ENCODE measurements at regions not wholly inside any gene's neighbourhood (a gene's known extent, or its start where the extent isn't known, plus 50 kb on each side); places are given as distances from the start of the nearest gene placed in this dataset.
"Not testable (repeated sequence)": the region's sequence is repeated elsewhere in the genome, so short reads cannot be mapped to it uniquely, and the experiment has no call there.

DNA sequence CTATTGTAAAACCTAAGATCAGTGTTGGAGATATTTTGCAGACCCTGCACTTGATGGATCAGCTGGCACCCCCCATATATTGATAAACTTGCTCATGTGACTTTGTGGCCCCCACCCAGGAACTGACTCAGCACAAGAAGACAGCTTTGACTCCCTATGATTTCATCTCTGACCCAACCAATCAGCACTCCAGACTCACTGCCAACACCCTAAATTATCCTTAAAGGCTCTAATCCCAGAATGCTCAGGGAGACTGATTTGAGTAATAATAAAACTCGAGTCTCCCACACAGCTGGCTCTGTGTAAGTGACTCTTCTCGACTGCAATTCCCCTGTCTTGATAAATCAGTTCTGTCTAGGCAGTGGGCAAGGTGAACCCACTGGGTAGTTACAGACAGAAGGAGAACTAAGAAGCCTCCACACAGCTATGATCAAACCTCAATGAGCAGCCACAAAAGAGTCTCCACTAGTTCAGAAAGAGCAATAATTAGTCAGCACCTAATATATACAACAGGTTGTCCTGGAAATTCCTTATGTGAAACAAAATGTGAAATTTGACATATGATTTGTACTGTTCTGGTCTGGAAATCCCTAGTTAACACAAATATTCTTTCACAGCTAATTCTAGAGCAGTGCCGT, 52.2 kb downstream of the ACTL7B start:
- DNase-seq, result no peak

GRCh38 chr9:108802967-108803366, 52.8 kb downstream of the ACTL7B start:
- DNase-seq, result no peak

DNA sequence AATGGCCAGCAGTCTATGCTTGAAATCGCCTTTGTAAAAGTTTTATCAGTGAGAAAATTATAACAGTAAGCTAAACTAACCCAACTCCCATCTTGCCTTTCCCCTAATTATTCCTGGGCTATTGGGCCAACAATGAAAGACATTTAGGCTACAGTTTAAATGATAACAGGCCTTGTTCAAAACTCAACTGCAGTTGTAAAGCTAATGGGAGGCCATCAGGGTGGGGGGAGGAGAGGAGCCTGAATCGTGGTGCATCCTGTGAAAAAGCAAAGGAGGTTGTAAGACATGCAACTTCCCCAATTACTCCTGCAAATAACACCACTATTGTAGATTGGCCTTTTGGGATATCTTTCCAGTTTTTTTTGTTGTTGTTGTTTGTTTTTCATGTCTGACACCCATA, 53.8 kb downstream of the ACTL7B start:
- no peak for DNase-seq

- no peak for DNase-seq
Measured at GRCh38 chr9:108800632-108801099, 55.1 kb downstream of the ACTL7B start.

DNA sequence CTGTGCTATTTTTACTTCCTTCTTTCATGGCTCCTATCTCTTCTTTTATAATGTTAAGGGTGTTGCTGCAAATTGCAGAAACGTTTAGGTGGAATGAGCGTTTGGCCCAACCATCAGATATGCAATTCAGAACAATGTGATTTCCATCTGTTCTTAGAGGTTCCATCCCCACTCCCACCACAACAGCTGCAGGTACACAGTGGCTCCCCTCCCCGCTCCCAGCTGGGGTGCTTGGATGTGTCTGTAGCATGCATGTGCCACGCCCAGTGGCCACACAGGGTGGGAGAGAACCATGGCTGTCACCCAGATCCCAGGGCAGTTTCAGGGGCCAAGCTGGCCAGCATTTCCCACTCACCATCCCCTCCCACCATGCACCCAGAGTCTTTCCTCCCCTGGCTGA, 62.2 kb downstream of the ACTL7B start:
- DNase-seq, result no peak

GRCh38 chr9:108789742-108790141, 66.0 kb downstream of the ACTL7B start:
- DNase-seq, result no peak

DNA sequence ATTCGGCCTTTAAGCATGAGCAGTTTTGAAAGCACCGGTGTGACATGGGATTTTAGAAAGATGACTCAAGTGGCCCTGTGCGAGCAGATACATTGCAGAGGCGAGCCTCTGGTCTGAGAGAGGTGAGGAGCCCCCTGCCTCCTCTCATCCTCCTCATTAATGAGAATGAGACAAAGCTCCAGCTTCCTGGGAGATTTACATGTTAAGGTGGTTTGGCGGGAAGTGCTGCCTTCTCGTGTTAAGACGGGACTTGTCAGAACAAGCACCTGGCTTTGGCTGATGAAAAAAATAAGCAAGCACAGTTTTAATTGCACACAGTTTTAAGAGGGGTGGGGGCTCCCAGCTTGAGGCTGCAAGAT, 68.1 kb downstream of the ACTL7B start:
- DNase-seq, result no peak

DNA sequence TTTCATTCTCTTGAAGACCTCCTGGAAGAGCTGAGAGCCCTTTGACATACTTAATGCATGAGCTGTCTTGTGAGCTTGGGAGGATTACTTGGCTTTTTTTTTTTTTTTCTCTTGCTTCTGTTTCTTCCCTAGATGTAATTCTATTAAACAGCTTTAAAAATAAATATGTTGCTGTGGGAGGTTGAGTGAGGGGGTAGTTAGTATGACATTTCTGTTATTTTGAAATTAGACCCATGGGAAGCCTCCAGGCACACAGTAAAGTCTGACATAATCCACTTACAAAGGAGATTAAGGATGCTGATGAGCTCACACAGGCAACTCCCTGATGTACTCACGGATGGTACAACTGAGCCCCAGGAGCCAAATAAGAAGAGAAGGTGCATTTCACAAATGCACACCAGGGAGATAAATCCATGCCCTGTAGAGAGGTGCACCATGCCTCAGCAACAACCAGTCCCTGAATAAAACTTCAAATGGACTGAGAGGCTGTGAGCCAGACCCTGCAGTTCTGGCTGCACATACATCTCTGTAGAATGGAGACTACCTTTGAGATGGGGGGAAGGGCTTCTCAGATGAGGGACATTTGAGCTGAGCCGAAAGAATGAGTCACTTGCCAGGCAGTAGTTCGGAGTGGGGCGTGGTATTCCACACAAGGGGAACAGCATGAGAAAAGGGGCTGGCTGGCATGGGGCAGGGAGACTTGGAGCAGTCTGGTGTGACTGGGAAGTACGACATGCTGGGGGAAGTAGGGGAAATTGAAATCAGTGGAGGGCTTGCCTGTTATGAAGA, 68.7 kb downstream of the ACTL7B start:
- no peak for DNase-seq

GRCh38 chr9:108786322-108786721, 69.5 kb downstream of the ACTL7B start:
- no peak for DNase-seq

- no peak for DNase-seq
Measured at GRCh38 chr9:108784998-108785397, 70.8 kb downstream of the ACTL7B start.

DNA sequence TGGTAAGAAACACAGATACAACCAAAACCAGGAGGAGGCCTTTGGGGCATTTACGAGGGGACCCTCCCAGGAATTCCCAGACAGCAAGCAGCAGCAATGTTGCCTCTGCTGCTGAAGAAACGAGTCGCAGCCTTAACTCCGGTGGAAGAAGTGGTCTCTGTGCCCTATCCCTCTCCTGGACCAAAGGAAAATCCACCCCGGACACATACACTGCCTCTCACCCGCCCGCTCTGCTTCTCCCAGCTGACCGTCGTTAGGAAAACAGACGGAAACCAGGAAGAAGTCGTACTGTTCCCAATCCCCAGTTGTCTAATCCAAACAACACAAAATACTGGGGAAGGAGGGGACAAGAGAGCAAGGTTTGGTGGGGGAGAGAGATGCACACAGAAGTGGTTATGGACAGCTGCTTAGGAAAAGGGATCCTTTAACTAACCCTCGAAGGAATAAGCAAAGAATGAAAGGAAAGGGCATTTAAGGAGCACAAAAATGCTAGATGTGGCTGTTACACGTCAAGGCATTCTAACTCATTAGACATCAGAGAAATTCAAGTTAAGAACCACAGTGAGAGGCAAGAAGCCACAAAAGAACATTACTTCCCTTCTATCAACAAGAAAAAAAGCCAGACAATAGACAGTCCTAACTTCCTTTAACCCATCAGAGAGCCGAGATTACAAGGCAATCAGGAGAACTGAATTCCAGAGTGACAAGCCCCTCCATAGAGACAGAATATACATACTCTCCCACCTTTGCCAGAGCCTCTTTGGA, 71.9 kb downstream of the ACTL7B start:
- DNase-seq, result no peak

- DNase-seq, result no peak
Measured at GRCh38 chr9:108783326-108783725, 72.5 kb downstream of the ACTL7B start.

- no peak for DNase-seq
Measured at GRCh38 chr9:108780942-108781734, 74.6 kb downstream of the ACTL7B start.

- DNase-seq, result no peak
Measured at GRCh38 chr9:108779551-108780325, 76.0 kb downstream of the ACTL7B start.

DNA sequence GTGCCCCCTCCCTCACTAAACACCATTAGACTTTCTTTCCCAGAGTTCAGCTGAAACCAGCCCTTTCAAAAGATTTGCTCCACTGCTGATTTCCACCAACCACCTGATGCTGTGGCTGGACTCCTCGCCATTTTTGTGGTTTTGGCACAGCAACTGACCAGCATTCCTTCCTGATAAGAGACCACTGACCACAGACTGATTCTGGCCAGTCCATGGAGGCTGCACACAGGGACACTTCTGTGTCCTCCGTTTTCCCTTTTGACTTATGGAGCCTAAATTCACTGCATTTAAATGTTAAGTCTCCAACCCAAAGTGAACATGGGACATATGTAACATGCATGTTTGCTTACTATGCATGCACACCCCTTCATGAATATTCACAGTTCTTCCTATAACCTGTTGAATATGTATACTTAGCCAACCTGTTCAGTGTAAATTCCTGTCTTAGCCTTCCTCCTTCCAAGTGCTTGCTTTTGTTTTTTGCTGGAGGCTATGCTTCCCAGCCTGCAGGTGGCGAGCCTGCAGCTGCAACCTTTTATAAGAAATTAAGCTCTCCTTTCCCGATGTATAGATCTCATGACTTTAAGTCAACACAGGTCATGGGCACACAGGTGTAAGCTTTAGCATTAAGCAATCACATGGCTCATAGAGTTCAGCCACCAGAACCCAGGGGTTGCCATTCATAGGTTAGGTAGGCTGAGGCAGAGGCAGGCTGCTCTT, 78.7 kb downstream of the ACTL7B start:
- no peak for DNase-seq

GRCh38 chr9:108775901-108776306, 79.9 kb downstream of the ACTL7B start:
- no peak for DNase-seq

GRCh38 chr9:108774088-108774487, 81.7 kb downstream of the ACTL7B start:
- not testable (repeated sequence) for DNase-seq

- no peak for DNase-seq
Measured at GRCh38 chr9:108772301-108772894, 83.4 kb downstream of the ACTL7B start.

- DNase-seq, result no peak
Measured at GRCh38 chr9:108768744-108769143, 87.0 kb downstream of the ACTL7B start.

DNA sequence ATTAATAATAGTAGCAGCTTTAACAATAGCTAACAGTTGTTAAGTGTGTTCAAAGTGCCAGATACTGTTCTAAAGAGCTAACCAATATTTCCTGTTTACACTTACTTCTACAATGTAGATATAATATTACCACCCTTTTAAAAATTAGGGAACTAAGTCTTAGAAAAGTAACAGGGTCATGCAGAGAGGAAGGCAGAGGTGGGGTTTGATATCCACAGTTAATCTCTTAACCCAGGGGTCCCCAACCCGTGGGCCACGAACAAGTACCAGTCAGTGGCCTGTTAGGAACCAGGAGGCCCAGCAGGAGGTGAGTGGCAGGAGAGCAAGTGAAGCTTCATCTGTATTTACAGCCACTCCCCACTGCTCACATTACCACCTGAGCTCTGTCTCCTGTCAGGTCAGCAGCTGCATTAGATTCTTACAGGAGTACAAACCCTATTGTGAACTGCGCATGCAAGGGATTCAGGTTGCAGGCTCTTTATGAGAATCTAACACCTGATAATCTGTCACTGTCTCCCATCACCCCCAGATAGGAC, 89.1 kb downstream of the ACTL7B start:
- no peak for DNase-seq

- no peak for DNase-seq
Measured at GRCh38 chr9:108765265-108765664, 90.5 kb downstream of the ACTL7B start.

Data from stimulated activated CD4-positive, alpha-beta T cell treated with anti-CD3 and anti-CD28 coated beads, Interleukin-2, amount 100 ng/mL, for 24 hours (primary cell).